ENCODE measurements at regions not wholly inside any gene's neighbourhood (a gene's known extent, or its start where the extent isn't known, plus 50 kb on each side); places are given as distances from the start of the nearest gene placed in this dataset.

DNA sequence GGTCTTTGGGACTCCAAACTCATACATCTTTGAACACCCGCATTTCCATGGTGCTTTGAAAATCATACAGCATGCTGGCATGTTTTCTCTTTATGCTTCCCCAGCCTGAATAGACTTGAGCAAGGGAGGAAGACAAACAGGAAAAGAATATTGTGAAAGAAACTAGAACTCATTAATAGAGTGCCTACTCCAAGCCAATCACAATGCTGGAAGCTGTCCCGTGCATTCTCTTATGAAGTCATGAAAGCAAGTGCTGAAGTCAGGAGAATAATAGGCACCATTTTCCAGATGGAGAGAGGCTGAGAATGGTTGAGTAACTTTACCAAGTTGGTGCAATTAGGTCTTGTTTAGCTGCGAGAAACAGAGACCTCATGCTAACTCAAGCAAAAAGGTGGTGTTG, 102.5 kb upstream of the PTPRT start (continued):
- TF ChIP-seq, protein P1, sequence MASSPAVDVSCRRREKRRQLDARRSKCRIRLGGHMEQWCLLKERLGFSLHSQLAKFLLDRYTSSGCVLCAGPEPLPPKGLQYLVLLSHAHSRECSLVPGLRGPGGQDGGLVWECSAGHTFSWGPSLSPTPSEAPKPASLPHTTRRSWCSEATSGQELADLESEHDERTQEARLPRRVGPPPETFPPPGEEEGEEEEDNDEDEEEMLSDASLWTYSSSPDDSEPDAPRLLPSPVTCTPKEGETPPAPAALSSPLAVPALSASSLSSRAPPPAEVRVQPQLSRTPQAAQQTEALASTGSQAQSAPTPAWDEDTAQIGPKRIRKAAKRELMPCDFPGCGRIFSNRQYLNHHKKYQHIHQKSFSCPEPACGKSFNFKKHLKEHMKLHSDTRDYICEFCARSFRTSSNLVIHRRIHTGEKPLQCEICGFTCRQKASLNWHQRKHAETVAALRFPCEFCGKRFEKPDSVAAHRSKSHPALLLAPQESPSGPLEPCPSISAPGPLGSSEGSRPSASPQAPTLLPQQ (tag by site-specific recombination; IDR thresholded peaks at IDR 0.05), result no peak
- no peak for TF ChIP-seq ZNF121 (tag by site-specific recombination; IDR thresholded peaks at IDR 0.05)
- no peak for TF ChIP-seq ZNF175 (tag by site-specific recombination; IDR thresholded peaks at IDR 0.05)
- no peak for TF ChIP-seq BCL11A (tag by site-specific recombination; IDR thresholded peaks at IDR 0.05; ENCODE audit: low read depth)

DNA sequence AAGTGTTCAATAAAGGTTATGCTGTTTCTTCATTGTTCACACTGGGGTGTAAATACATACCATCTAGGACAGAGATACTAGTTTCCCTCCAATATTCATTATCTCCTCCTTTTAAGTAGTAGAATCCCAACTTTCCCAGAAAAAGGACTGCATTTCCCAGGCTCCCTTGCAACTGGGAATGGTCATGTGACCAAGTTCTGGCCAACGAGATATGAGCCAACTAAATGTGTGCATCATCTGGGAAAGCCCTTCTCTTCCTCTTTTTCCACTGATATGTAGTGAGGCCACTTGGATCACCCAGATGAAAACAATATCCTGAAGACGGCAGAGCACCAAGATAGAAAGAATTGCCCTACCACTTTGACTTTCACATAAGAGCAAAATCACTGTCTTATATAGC, 97.9 kb upstream of the PTPRT start:
- H3K27ac ChIP-seq (ENCODE audit: extremely low read depth, low read depth, low read length), result no peak overlapping the region
- POLR2A ChIA-PET, result no interaction called here
- no peaks in the 10 kb centered on the region for H3K4me1 ChIP-seq (ENCODE audit: control insufficient read depth, insufficient read depth, low read length)
- CTCF ChIA-PET, result no interaction called here
- H3K9me3 ChIP-seq (ENCODE audit: control insufficient read depth, insufficient read depth, low read depth, low read length), result no peaks in the 10 kb centered on the region
- H3K36me3 ChIP-seq (ENCODE audit: control insufficient read depth in 2 of 2, insufficient read depth in 1 of 2, low read length in 2 of 2), result no peaks in the 10 kb centered on the region
- H3K4me3 ChIP-seq (ENCODE audit: low read depth, low read length), result no peak overlapping the region
- TF ChIP-seq ZNF112 (tag by site-specific recombination; IDR thresholded peaks at IDR 0.05) (no peak), ZNF623 (tag by site-specific recombination; IDR thresholded peaks at IDR 0.05) (no peak), ZBTB7A (tag by site-specific recombination; IDR thresholded peaks at IDR 0.05; ENCODE audit: low read depth) (no peak), ZNF629 (tag by site-specific recombination; IDR thresholded peaks at IDR 0.05) (no peak), ZNF549 (tag by site-specific recombination; IDR thresholded peaks at IDR 0.05) (no peak), ZNF514 (tag by site-specific recombination; IDR thresholded peaks at IDR 0.05) (no peak), ZNF76 (tag by site-specific recombination; IDR thresholded peaks at IDR 0.05; ENCODE audit: borderline replicate concordance, low read depth) (no peak), SP2 (tag by site-specific recombination; IDR thresholded peaks at IDR 0.05) (no peak), SCRT1 (tag by site-specific recombination; IDR thresholded peaks at IDR 0.05; ENCODE audit: borderline replicate concordance) (no peak), ZNF155 (tag by site-specific recombination; IDR thresholded peaks at IDR 0.05) (no peak), ZNF544 (tag by site-specific recombination; IDR thresholded peaks at IDR 0.05) (no peak), ZNF596 (tag by site-specific recombination; IDR thresholded peaks at IDR 0.05) (no peak)
- TF ChIP-seq, protein P2, sequence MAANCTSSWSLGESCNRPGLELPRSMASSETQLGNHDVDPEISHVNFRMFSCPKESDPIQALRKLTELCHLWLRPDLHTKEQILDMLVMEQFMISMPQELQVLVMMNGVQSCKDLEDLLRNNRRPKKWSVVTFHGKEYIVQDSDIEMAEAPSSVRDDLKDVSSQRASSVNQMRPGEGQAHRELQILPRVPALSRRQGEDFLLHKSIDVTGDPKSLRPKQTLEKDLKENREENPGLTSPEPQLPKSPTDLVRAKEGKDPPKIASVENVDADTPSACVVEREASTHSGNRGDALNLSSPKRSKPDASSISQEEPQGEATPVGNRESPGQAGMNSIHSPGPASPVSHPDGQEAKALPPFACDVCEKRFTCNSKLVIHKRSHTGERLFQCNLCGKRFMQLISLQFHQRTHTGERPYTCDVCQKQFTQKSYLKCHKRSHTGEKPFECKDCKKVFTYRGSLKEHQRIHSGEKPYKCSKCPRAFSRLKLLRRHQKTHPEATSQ (tag by site-specific recombination; IDR thresholded peaks at IDR 0.05), result no peak
- TF ChIP-seq, protein P3, sequence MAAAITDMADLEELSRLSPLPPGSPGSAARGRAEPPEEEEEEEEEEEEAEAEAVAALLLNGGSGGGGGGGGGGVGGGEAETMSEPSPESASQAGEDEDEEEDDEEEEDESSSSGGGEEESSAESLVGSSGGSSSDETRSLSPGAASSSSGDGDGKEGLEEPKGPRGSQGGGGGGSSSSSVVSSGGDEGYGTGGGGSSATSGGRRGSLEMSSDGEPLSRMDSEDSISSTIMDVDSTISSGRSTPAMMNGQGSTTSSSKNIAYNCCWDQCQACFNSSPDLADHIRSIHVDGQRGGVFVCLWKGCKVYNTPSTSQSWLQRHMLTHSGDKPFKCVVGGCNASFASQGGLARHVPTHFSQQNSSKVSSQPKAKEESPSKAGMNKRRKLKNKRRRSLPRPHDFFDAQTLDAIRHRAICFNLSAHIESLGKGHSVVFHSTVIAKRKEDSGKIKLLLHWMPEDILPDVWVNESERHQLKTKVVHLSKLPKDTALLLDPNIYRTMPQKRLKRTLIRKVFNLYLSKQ (tag by site-specific recombination; IDR thresholded peaks at IDR 0.05; ENCODE audit: borderline replicate concordance), result no peak
- TF ChIP-seq, protein P4, sequence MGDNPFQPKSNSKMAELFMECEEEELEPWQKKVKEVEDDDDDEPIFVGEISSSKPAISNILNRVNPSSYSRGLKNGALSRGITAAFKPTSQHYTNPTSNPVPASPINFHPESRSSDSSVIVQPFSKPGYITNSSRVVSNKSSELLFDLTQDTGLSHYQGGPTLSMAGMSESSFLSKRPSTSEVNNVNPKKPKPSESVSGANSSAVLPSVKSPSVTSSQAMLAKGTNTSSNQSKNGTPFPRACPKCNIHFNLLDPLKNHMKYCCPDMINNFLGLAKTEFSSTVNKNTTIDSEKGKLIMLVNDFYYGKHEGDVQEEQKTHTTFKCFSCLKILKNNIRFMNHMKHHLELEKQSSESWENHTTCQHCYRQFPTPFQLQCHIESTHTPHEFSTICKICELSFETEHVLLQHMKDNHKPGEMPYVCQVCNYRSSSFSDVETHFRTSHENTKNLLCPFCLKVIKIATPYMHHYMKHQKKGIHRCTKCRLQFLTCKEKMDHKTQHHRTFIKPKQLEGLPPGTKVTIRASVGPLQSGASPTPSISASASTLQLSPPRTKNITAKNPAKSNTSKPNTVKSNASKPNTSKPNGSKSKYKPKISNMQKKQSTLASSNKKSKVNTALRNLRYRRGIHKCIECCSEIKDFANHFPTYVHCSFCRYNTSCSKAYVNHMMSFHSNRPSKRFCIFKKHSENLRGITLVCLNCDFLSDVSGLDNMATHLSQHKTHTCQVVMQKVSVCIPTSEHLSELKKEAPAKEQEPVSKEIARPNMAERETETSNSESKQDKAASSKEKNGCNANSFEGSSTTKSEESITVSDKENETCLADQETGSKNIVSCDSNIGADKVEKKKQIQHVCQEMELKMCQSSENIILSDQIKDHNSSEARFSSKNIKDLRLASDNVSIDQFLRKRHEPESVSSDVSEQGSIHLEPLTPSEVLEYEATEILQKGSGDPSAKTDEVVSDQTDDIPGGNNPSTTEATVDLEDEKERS (tag by site-specific recombination; IDR thresholded peaks at IDR 0.05), result no peak
- TF ChIP-seq, protein P5, sequence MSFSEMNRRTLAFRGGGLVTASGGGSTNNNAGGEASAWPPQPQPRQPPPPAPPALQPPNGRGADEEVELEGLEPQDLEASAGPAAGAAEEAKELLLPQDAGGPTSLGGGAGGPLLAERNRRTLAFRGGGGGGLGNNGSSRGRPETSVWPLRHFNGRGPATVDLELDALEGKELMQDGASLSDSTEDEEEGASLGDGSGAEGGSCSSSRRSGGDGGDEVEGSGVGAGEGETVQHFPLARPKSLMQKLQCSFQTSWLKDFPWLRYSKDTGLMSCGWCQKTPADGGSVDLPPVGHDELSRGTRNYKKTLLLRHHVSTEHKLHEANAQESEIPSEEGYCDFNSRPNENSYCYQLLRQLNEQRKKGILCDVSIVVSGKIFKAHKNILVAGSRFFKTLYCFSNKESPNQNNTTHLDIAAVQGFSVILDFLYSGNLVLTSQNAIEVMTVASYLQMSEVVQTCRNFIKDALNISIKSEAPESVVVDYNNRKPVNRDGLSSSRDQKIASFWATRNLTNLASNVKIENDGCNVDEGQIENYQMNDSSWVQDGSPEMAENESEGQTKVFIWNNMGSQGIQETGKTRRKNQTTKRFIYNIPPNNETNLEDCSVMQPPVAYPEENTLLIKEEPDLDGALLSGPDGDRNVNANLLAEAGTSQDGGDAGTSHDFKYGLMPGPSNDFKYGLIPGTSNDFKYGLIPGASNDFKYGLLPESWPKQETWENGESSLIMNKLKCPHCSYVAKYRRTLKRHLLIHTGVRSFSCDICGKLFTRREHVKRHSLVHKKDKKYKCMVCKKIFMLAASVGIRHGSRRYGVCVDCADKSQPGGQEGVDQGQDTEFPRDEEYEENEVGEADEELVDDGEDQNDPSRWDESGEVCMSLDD (tag by site-specific recombination; IDR thresholded peaks at IDR 0.05), result no peak
- TF ChIP-seq, protein P6, sequence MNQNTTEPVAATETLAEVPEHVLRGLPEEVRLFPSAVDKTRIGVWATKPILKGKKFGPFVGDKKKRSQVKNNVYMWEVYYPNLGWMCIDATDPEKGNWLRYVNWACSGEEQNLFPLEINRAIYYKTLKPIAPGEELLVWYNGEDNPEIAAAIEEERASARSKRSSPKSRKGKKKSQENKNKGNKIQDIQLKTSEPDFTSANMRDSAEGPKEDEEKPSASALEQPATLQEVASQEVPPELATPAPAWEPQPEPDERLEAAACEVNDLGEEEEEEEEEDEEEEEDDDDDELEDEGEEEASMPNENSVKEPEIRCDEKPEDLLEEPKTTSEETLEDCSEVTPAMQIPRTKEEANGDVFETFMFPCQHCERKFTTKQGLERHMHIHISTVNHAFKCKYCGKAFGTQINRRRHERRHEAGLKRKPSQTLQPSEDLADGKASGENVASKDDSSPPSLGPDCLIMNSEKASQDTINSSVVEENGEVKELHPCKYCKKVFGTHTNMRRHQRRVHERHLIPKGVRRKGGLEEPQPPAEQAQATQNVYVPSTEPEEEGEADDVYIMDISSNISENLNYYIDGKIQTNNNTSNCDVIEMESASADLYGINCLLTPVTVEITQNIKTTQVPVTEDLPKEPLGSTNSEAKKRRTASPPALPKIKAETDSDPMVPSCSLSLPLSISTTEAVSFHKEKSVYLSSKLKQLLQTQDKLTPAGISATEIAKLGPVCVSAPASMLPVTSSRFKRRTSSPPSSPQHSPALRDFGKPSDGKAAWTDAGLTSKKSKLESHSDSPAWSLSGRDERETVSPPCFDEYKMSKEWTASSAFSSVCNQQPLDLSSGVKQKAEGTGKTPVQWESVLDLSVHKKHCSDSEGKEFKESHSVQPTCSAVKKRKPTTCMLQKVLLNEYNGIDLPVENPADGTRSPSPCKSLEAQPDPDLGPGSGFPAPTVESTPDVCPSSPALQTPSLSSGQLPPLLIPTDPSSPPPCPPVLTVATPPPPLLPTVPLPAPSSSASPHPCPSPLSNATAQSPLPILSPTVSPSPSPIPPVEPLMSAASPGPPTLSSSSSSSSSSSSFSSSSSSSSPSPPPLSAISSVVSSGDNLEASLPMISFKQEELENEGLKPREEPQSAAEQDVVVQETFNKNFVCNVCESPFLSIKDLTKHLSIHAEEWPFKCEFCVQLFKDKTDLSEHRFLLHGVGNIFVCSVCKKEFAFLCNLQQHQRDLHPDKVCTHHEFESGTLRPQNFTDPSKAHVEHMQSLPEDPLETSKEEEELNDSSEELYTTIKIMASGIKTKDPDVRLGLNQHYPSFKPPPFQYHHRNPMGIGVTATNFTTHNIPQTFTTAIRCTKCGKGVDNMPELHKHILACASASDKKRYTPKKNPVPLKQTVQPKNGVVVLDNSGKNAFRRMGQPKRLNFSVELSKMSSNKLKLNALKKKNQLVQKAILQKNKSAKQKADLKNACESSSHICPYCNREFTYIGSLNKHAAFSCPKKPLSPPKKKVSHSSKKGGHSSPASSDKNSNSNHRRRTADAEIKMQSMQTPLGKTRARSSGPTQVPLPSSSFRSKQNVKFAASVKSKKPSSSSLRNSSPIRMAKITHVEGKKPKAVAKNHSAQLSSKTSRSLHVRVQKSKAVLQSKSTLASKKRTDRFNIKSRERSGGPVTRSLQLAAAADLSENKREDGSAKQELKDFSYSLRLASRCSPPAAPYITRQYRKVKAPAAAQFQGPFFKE (tag by site-specific recombination; IDR thresholded peaks at IDR 0.05; ENCODE audit: borderline replicate concordance), result no peak

Data from HEK293 (cell line).